ENCODE measurements at regions not wholly inside any gene's neighbourhood (a gene's known extent, or its start where the extent isn't known, plus 50 kb on each side); places are given as distances from the start of the nearest gene placed in this dataset.

DNA sequence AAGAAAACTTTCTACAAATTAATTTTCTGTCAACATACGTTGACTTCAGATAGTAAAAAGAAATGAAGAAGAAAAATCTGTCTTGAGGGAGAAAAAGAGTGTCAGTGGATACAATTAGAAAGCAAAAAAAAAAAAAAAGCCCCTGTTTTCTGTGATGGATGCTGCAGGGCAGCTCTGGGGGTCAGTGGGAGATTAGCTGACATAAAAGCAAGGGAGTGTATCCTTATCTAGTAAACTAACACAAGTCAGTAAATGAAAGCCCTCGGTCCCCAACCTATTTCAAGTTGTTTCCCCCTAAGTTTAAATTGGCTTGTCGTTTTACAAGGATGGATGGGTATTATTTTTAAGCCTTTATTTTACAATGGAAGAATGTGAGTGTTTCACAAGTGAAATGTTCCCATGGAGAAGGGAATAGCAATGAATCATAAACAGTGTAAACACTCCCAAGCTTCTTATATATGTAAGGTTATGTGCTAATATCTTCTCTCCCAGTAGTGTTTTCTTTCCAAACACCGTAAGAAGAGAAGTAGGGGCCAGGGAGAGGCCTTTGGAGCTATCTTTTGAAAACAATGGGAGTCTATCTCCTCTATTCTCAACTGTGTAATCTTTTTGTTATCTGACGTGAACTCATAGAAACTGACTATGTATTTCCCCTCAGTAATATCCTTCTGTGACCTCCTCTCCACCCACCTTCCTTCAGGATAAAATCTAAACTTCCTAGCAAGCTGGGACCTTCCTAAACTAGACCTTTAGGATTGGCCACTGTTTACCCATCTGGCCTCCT, 347.7 kb downstream of the FBXO8 start:
- TF ChIP-seq, protein P1, sequence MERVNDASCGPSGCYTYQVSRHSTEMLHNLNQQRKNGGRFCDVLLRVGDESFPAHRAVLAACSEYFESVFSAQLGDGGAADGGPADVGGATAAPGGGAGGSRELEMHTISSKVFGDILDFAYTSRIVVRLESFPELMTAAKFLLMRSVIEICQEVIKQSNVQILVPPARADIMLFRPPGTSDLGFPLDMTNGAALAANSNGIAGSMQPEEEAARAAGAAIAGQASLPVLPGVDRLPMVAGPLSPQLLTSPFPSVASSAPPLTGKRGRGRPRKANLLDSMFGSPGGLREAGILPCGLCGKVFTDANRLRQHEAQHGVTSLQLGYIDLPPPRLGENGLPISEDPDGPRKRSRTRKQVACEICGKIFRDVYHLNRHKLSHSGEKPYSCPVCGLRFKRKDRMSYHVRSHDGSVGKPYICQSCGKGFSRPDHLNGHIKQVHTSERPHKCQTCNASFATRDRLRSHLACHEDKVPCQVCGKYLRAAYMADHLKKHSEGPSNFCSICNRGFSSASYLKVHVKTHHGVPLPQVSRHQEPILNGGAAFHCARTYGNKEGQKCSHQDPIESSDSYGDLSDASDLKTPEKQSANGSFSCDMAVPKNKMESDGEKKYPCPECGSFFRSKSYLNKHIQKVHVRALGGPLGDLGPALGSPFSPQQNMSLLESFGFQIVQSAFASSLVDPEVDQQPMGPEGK (CRISPR knock-in tag; IDR thresholded peaks at IDR 0.05; ENCODE audit: borderline replicate concordance) = no peak
- no peak for TF ChIP-seq OSR1 (CRISPR knock-in tag; IDR thresholded peaks at IDR 0.05)

Measured in SK-N-SH treated with all-trans-retinoic acid at 6 μM for 48 hours (cell line).